Lower leg skin (tissue), 3 donors: ENCODE measurements at regions not wholly inside any gene's neighbourhood (a gene's known extent, or its start where the extent isn't known, plus 50 kb on each side); places are given as distances from the start of the nearest gene placed in this dataset.

Experiments used
- POLR2A ChIP-seq, 2 donors: fragments of 450-650 bp; IDR thresholded peaks; one replicate each; pipeline ENCODE4 v1.6.1; 2016 to 2017; ENCODE audit warnings: antibody characterized with exemption in 2 of 2, mild to moderate bottlenecking in 1 of 2, moderate library complexity in 1 of 2
- TF ChIP-seq, protein P1 (sequence below), 3 donors: fragments of 450-650 bp; IDR thresholded peaks; one replicate each; pipeline ENCODE4 v1.5.1; 2016; ENCODE audit warnings: antibody characterized with exemption in 3 of 3, mild to moderate bottlenecking in 3 of 3, moderate library complexity in 2 of 3

DNA sequence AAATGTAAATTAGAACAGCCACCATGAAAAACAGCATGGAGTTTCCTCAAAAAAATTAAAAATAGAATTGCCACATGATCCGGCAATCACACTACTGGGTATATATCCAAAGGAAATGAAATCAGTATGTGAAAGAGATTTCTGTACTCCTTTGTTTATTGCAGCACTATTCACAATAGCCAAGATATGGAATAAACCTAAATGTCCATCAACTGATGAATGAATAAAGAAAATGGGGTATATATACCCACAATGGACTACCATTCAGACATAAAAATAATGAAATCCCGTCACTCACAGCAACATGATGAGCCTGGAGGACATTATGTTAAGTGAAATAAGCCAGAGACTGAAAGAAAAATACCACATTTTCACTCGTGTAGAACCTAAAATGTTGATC is 296.9 kb downstream of the RAP2B start:
- TF ChIP-seq, protein P1, sequence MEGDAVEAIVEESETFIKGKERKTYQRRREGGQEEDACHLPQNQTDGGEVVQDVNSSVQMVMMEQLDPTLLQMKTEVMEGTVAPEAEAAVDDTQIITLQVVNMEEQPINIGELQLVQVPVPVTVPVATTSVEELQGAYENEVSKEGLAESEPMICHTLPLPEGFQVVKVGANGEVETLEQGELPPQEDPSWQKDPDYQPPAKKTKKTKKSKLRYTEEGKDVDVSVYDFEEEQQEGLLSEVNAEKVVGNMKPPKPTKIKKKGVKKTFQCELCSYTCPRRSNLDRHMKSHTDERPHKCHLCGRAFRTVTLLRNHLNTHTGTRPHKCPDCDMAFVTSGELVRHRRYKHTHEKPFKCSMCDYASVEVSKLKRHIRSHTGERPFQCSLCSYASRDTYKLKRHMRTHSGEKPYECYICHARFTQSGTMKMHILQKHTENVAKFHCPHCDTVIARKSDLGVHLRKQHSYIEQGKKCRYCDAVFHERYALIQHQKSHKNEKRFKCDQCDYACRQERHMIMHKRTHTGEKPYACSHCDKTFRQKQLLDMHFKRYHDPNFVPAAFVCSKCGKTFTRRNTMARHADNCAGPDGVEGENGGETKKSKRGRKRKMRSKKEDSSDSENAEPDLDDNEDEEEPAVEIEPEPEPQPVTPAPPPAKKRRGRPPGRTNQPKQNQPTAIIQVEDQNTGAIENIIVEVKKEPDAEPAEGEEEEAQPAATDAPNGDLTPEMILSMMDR (IDR thresholded peaks at IDR 0.05): no peak
- TF ChIP-seq POLR2A (IDR thresholded peaks at IDR 0.05): no peak
